ENCODE measurements at regions not wholly inside any gene's neighbourhood (a gene's known extent, or its start where the extent isn't known, plus 50 kb on each side); places are given as distances from the start of the nearest gene placed in this dataset.

- Histone ChIP-seq H3K9me3 (ENCODE audit: control insufficient read depth, insufficient read depth, low read length) (no peaks in the 10 kb centered on the region), H3K79me2 (ENCODE audit: control insufficient read depth, low read length) (no peaks in the 10 kb centered on the region), H3K4me2 (ENCODE audit: low read length) (no peak overlapping the region), H3K27ac (ENCODE audit: low read depth, low read length) (no peak overlapping the region), H3K36me3 (ENCODE audit: control insufficient read depth, low read length) (no peaks in the 10 kb centered on the region), H3K27me3 (ENCODE audit: control insufficient read depth, low read length) (no peaks in the 10 kb centered on the region), H3K4me3 (ENCODE audit: low read length) (no peak overlapping the region), H3F3A (ENCODE audit: control insufficient read depth, insufficient read depth) (no peaks in the 10 kb centered on the region), H3K9me2 (replicated peaks; ENCODE audit: control insufficient read depth, low read length) (no peaks in the 10 kb centered on the region), H4K20me1 (ENCODE audit: control insufficient read depth, insufficient read depth, low read depth, low read length) (no peaks in the 10 kb centered on the region), H3K4me1 (ENCODE audit: control insufficient read depth, low read length) (no peaks in the 10 kb centered on the region)
- TF ChIP-seq CTCF (IDR thresholded peaks at IDR 0.05; ENCODE audit: low read depth, low read length, poor library complexity, severe bottlenecking) (no peak), EZH2phosphoT487 (IDR thresholded peaks at IDR 0.05; ENCODE audit: borderline replicate concordance, low read length) (no peak)
These were observed 595.7 kb upstream of the POU3F4 start for GRCh38 chrX:82912382-82912781.

DNA sequence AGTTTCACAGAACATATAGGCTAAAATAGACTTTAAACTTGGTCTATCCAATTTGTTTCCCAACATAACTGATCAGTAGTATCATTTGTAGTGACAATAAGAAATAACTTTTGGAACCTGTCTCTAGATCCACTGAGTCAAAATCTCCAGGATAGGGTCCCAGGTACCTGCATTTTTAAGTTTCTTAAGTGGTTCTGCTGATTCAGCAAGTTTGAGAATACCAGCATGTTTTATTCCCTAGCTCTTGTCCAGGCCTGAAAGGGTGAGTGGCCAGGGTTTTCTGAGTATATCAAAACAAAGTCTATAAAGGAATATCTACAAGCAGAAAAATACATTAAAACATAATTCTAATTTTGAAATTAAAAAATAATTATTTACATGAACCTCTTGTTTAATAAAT, 573.1 kb upstream of the POU3F4 start:
- Histone ChIP-seq H3K4me1 (ENCODE audit: control insufficient read depth, low read length) (no peaks in the 10 kb centered on the region), H3K27me3 (ENCODE audit: control insufficient read depth, low read length) (no peaks in the 10 kb centered on the region)

DNA sequence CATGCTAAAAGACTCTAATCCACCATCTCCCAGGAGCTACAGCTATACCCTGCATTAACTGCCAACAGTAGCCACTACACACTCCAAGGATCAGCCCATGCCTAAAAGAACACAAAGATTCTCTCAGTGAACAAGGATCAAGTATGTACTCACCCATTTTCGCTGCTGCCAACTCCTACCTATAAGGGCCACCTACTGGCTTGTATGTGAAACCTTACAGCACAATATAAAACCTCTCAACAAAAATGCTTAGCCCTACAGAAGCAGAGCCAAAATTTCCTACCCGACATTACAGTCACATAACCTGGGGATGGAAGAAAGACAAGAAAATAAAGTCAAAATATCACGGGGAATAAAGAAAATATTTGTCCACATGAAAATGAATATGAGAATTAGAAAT, 562.8 kb upstream of the POU3F4 start:
- Histone ChIP-seq H3K9me3 (ENCODE audit: control insufficient read depth, insufficient read depth, low read length) (no peaks in the 10 kb centered on the region), H3K79me2 (ENCODE audit: control insufficient read depth, low read length) (no peaks in the 10 kb centered on the region), H3K4me2 (ENCODE audit: low read length) (no peak overlapping the region), H3F3A (ENCODE audit: control insufficient read depth, insufficient read depth) (no peaks in the 10 kb centered on the region), H4K20me1 (ENCODE audit: control insufficient read depth, insufficient read depth, low read depth, low read length) (no peaks in the 10 kb centered on the region), H3K27ac (ENCODE audit: low read depth, low read length) (no peak overlapping the region), H3K27me3 (ENCODE audit: control insufficient read depth, low read length) (no peaks in the 10 kb centered on the region), H3K36me3 (ENCODE audit: control insufficient read depth, low read length) (no peaks in the 10 kb centered on the region), H3K4me3 (ENCODE audit: low read length) (no peak overlapping the region), H3K9me2 (replicated peaks; ENCODE audit: control insufficient read depth, low read length) (no peaks in the 10 kb centered on the region), H3K4me1 (ENCODE audit: control insufficient read depth, low read length) (no peaks in the 10 kb centered on the region)
- TF ChIP-seq CTCF (IDR thresholded peaks at IDR 0.05; ENCODE audit: low read depth, low read length, poor library complexity, severe bottlenecking) (no peak), EZH2phosphoT487 (IDR thresholded peaks at IDR 0.05; ENCODE audit: borderline replicate concordance, low read length) (no peak)

More for the DNA sequence above, 573.1 kb upstream of the POU3F4 start:
- no peaks in the 10 kb centered on the region for H3K9me3 ChIP-seq (ENCODE audit: control insufficient read depth, insufficient read depth, low read length)
- no peaks in the 10 kb centered on the region for H3K79me2 ChIP-seq (ENCODE audit: control insufficient read depth, low read length)
- H3F3A ChIP-seq (ENCODE audit: control insufficient read depth, insufficient read depth): no peaks in the 10 kb centered on the region
- H3K27ac ChIP-seq (ENCODE audit: low read depth, low read length): no peak overlapping the region
- no peak for TF ChIP-seq CTCF (IDR thresholded peaks at IDR 0.05; ENCODE audit: low read depth, low read length, poor library complexity, severe bottlenecking)
- TF ChIP-seq EZH2phosphoT487 (IDR thresholded peaks at IDR 0.05; ENCODE audit: borderline replicate concordance, low read length): no peak
- no peaks in the 10 kb centered on the region for H3K9me2 ChIP-seq (replicated peaks; ENCODE audit: control insufficient read depth, low read length)
- H3K4me3 ChIP-seq (ENCODE audit: low read length): no peak overlapping the region
- no peaks in the 10 kb centered on the region for H3K36me3 ChIP-seq (ENCODE audit: control insufficient read depth, low read length)
- no peaks in the 10 kb centered on the region for H4K20me1 ChIP-seq (ENCODE audit: control insufficient read depth, insufficient read depth, low read depth, low read length)
- H3K4me2 ChIP-seq (ENCODE audit: low read length): no peak overlapping the region

GRCh38 chrX:82961129-82961528, 547.0 kb upstream of the POU3F4 start:
- no peaks in the 10 kb centered on the region for H3K4me1 ChIP-seq (ENCODE audit: control insufficient read depth, low read length)
- no peaks in the 10 kb centered on the region for H3K79me2 ChIP-seq (ENCODE audit: control insufficient read depth, low read length)
- no peaks in the 10 kb centered on the region for H4K20me1 ChIP-seq (ENCODE audit: control insufficient read depth, insufficient read depth, low read depth, low read length)
- H3F3A ChIP-seq (ENCODE audit: control insufficient read depth, insufficient read depth): no peaks in the 10 kb centered on the region
- H3K27ac ChIP-seq (ENCODE audit: low read depth, low read length): no peak overlapping the region
- TF ChIP-seq EZH2phosphoT487 (IDR thresholded peaks at IDR 0.05; ENCODE audit: borderline replicate concordance, low read length) (no peak), CTCF (IDR thresholded peaks at IDR 0.05; ENCODE audit: low read depth, low read length, poor library complexity, severe bottlenecking) (no peak)
- no peak overlapping the region for H3K4me2 ChIP-seq (ENCODE audit: low read length)
- H3K9me2 ChIP-seq (replicated peaks; ENCODE audit: control insufficient read depth, low read length): no peaks in the 10 kb centered on the region
- H3K36me3 ChIP-seq (ENCODE audit: control insufficient read depth, low read length): no peaks in the 10 kb centered on the region
- no peak overlapping the region for H3K4me3 ChIP-seq (ENCODE audit: low read length)
- no peaks in the 10 kb centered on the region for H3K27me3 ChIP-seq (ENCODE audit: control insufficient read depth, low read length)
- H3K9me3 ChIP-seq (ENCODE audit: control insufficient read depth, insufficient read depth, low read length): no peaks in the 10 kb centered on the region

Data from DOHH2 (cell line).